Daoy (cell line): ENCODE measurements at regions not wholly inside any gene's neighbourhood (a gene's known extent, or its start where the extent isn't known, plus 50 kb on each side); places are given as distances from the start of the nearest gene placed in this dataset.
A peak's percentile ranks its signal among the peaks of the same experiment; 100 is the strongest.

ENCODE experiments used
- DNase-seq: peaks from one replicate; pipeline ENCODE4 v3.0.0-alpha.2; 2015; ENCODE audit warnings: low read depth

DNA sequence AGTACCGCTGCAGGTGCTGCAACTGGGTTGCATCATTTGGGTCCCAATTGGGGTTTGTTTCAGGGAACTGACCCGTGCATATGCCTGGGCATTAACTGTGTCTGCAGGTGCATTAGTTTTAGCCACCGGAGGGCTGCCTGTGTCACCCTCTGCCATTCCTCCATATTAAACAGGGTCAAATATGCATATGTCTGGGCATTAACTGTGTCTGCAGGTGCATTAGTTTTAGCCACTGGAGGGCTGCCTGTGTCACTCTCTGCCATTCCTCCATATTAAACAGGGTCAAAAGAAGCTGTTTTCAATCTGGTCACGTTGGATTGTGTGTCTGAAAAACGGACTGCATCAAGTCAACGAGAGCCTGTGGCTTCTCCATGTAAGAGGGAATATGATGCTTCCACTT, 1317.0 kb downstream of the TMEM121 start:
- no peak for DNase-seq

DNA sequence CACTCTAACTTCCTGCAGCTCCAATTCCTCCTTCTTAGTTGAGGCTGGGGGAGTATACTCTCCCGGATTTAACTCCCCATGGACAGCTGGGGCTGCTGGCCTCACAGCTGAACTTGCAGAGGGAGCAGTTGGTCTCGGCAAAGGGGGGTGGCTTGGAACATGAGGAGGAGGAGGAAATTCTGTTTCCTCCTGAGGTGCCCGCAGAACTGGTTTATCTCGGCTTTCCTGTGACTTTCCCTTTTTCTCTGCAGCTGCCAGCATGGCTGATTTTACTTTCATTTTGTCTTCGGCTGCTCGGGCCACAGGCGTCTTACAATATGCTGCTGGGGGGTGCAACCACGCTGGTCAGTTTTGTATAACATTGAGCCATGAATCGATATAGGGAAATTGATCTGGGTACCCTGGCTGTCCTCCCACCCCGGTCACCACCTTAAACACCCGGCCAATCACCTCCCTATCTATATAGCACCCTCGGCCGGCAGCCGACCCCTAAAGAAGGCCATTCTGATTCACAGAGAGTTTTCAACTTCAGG, 1317.6 kb downstream of the TMEM121 start:
- DNase-seq: peak; percentile 68

DNA sequence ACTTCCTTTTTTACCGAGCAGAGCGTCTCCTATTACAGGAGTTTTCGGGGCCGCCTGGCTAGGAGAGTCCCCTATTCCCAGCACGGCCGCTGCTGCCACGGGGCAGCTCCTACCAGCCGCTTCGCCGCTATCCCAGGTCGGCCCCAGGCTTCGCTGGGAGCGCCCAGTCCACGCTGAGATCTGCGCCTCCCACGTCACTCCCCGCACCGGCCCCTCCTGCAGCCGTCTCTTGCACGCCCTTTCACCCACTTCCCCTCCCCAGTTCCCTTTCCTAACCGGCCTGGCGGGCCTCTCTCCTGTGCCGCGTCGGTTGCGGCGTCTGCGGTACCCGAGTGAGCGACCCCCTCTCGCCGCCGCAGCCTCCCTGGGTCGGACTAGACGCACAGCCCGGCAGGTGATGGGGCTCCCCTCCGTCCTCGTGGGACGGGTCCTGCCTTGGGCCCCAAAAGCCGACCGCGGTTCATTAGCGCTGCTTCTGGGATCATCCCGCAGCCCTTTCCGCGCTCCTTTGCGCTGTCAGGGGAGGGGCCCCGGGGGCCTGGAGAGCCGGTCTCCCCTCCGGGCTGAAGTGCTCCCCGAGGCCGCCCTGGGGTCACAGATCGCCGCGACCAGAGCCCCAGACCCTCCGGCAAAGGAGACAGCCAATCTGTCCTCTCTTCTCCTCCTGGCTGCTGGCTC, 1318.4 kb downstream of the TMEM121 start:
- DNase-seq: peak; percentile 33

DNA sequence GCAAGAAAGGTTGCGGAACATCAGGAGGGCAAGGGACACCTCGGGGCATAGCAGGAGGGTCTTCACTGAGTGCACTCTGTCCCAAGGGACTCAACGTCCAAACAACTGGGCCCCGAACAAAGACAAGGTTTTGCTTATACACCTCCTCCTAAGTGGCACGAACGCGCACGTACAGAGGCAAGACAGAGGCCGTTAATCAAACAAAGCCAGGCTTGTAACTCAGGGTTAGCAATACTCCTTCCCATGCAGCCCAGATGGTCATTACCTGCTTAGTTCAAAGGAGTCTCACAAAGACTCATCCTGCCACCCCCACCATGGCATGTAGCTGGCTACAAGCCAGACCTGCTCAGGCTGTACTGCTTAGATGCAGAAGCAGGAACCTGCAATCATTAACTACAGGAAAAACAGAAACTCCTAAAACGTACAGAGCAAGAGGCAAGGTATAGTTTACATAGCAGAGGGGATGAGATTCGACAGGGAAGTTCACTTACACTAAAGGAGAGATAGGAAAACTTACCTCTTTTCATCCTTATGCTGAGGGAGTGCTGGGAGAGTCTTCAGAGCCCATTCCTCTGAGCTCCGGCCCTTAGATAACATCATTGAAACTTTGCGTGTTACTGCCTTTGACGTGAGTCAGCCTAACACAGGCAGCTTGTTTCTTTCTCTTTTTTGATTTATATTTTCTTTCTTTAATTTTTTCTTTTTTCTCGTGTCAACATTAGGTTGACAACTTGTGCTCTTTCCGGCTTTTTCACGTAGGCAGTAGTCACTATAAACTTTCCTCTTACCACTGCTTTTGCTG, 1319.1 kb downstream of the TMEM121 start:
- peak; percentile 60 for DNase-seq

DNA sequence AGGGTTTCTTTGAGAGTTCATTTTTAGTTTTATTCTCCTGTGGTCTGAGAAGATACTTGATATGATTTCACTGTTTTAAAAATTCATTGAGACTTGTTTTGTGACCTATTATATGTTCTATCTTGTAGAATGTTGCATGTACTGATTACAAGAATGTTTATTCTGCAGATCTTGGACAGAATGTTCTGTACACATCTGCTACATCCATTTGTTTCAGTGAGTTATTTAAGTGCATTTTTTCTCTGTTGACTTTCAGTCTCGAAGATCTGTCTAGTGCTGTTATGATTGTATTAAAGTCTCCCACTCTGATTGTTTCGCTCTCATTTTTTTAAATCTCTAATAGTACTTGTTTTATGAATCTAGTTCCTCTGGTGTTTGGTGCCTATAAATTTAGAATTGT, 1319.8 kb downstream of the TMEM121 start:
- DNase-seq: no peak

DNA sequence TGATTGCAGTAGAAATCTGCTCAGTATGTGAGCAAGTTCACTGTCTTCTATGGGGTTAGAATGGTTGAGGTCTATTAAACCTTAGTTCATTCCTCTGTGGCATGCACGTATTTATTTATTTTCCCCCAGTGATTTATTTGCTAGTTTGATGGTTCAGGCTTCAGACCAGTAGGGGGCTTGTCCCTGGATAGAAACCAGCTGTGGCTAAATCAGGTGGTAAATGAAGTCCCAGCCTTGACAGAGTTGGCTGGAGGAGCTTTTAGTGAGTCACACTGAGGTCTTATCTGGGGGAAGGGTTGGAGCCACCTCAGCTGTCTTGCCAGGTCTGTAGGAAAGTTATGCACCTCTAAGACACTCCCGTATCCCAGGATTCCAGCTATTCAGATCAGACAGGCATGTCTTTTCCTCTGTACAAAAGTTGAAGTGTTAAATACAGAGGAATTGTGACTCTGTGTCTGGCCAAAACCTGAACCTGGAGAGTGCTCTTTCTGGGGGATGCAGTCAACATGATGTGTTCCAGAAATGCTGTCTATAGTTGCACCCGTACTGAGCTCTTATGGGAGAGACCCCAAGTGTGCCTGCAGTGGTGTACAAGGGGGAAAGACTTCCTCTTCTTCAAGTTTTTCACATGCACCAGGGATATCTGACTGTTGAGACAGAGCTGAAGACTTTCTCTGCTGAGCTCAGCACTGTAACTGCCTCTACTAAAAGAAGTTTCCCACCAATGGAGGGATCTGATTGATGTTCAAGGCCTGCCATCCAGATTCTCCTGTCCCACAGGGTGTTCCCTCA, 1322.1 kb downstream of the TMEM121 start:
- DNase-seq: peak; percentile 86

DNA sequence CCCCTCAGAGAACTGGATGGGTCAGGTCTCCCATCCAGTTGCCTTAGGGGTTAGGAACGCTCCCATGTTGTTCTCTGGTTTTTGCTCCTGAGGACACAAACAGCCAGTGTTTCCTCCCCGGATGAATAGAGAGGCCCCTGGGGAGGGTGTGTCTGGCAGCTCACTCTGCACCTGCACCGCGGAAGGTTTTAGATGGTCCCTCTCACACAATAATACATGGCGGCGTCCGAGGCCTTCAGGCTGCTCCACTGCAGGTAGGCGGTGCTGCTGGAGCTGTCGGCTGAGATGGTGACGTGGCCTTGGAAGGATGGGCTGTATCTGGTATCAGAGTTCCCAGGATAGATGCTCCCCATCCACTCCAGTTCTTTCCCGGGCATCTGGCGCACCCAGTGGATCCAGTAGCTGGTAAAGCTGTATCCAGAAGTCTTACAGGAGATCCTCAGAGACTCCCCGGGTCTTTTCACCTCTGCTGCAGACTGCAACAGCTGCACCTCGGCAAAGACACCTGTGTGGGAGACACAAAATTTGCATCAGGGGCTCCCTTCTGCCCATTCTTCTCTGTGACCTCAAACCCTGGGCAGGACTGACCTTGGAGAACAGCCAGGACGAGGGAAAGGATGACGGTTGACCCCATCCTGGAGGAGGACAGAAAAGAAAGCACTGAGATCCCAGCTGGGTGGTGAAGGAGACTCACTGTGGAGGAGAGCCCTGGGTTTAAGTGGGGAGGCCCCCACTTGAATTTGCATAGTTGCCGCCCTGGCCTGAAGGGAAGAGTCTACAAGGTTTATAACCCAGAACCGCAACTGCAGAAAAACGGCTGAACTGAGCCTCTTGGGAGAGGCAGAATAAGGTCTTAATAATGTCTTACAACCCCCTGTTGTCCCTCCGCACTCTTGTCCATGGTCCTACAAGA, 1324.8 kb downstream of the TMEM121 start:
- no peak for DNase-seq

DNA sequence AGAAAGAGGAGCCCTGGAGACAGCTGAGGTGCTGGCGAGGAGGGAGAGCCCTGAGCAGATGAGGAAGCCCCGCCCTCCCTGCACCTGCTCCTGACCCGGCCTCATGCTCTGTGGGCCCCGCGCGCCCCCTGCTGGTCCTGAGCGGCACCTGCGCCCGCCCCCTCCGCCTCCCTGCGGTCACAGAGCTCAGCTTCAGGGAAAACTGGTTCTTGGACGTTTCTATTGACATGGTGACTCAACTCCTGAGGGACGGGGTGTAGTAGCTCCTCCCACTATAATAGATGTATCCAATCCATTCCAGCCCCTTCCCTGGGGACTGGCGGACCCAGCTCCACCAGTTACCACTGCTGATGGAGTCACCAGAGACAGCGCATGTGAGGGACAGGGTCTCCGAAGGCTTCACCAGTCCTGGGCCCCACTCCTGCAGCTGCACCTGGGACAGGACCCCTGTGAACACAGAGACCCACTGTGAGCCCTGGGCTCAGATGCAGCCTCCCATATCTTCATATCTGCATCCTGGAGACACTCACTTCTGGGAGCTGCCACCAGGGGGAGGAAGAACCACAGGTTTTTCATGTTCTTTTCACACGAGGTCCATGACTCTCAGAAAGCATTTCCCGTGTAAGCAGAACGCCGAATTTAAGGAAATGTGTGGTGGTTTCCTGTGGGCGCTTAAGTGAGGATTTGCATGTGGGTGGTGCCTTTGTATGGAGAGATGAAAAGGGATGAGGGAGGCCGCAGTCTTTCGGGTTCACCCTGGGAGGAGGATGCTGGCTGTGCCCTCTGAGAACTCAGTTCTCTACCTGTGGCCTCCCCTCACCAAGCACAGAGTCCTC, 1346.4 kb downstream of the TMEM121 start:
- peak; percentile 80 for DNase-seq

DNA sequence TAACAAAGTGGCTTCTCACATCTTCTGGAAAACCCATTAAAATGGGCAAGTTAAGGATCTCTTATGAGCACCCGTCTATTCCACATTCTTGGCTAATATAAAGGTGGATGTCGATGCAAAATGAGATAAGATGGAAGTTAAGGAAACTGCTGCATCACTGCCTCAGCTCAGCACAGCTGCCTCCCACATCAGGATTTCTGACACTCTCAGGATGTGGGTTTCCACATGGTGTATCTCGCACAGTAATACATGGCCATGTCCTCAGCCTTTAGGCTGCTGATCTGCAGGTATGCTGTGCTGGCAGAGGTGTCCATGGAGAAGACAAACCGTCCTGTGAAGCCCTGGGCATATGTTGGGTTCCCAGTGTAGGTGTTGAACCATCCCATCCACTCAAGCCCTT, 1348.0 kb downstream of the TMEM121 start:
- DNase-seq: no peak

DNA sequence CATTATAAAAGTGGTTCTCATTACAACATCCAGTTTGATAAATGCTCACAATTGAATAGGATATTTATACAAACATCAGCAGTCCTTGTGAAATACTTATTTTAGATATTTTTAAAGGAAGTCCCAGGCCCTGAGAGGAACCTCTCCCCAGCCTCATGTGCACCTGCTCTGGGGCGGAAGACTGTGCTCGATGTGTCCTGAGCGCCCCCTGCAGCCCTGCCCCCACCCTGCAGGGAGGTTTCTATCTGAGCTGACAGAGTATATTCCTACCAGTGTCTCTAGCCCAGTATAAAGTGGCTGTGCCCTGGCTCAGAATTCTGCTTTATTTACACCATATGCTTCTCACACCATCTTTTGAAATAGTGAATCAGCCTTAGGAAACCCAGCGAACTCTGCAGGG, 1349.1 kb downstream of the TMEM121 start:
- no peak for DNase-seq

DNA sequence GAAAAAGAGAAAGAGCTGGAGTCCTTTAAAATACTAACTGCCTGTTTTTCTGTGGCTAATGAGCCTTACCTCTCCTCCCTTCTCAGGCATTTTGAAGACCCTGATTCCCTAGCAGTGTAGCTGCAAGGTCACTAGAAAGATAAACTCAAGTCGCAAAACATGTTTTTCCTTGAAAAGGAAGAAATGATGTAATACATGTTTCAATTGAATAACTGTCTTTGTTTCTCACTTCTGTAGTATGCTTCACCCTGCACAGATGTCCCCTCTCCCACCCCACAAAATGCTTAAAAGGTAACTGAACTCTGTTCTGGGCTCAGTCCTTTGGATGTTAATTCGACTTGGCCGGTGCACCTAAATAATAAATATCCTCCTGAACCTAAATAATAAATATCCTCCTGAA, 1350.3 kb downstream of the TMEM121 start:
- DNase-seq: no peak

DNA sequence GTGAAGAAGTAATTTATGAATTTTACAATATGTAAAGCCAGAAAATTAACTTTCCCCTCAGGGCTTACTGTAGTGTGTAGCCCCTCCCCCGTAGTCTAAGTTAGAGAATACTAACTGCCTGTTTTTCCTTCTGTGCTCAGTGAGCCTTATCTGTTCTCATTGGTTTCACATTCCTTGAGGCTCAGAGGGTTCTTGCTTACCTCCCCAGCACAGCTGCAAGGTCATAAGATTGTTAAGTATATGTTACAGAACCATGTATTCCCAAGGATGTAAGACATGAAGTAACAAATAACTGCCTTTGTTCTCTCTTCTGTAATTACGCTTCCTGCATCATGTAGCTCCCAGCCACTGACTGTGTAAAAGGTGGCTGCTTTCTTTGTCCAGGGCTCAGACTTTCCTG, 1351.1 kb downstream of the TMEM121 start:
- DNase-seq: no peak

DNA sequence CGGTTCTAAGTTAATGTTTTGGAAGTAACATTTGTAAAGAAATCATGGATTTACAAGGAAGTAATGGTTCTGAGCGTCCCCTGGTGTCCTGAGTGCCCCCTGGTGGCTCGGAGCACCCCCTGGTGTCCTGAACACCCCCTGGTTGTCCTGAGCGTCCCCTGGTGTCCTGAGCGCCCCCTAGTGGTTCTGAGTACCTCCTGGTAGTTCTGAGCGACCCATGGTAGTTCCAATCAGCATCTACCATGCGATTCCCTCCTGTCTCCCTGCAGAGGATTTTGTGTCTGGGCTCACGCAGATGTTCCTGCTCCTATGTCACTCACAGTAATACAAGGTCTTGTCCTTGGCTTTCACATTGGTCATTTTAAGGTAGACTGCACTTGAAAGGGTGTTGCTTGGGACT, 1352.9 kb downstream of the TMEM121 start:
- no peak for DNase-seq

DNA sequence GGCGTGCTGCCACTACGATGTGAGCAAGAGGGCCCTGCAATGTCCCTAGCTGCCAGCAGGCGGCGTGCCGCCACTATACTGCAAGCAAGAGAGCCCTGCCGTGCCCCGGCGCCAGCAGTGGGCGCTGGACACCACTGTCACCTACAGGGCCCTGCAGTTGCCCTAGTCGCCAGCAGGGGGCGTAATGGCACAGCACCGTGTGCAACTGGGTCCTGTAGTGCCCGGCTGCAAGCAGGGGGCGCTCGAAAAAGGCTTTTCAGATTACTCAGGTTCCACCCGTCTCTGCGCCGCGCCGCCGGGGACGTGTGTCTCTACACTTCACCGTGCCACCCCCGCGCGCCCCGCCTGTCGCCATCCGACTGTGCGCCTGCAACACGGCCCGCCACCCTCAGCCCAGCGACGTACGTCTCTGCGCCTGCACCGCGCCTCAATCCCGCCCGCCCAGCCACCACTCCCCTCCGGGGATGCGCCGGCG, 1356.9 kb downstream of the TMEM121 start:
- peak; percentile 36 for DNase-seq
